ENCODE measurements at regions not wholly inside any gene's neighbourhood (a gene's known extent, or its start where the extent isn't known, plus 50 kb on each side); places are given as distances from the start of the nearest gene placed in this dataset.

DNA sequence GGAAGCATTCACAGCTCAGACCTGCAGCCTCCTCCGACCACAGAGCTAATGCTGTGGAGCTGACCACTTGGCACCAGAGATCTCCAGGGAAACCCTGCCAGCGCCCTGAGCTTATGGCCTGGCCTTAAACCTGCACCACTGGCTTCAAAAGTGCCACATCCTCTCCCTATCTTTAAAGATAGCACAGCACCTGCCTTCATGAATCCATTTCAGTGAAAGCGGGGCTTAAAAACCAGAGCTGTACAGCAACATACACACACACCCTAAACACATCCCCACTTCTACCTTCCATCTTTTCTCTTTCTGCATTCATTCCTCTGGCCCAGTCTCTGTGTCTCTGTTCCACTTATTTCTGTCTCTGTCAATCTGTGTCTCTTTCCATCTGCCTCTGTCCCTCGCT lies 59.8 kb upstream of the CCDC167 start:
- TF ChIP-seq, protein P1, sequence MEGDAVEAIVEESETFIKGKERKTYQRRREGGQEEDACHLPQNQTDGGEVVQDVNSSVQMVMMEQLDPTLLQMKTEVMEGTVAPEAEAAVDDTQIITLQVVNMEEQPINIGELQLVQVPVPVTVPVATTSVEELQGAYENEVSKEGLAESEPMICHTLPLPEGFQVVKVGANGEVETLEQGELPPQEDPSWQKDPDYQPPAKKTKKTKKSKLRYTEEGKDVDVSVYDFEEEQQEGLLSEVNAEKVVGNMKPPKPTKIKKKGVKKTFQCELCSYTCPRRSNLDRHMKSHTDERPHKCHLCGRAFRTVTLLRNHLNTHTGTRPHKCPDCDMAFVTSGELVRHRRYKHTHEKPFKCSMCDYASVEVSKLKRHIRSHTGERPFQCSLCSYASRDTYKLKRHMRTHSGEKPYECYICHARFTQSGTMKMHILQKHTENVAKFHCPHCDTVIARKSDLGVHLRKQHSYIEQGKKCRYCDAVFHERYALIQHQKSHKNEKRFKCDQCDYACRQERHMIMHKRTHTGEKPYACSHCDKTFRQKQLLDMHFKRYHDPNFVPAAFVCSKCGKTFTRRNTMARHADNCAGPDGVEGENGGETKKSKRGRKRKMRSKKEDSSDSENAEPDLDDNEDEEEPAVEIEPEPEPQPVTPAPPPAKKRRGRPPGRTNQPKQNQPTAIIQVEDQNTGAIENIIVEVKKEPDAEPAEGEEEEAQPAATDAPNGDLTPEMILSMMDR (IDR thresholded peaks at IDR 0.05): no peak
- Mint-ChIP-seq H3K4me1 (ENCODE audit: unreplicated experiment) (peaks cover 9% of the 10 kb centered on the region), H3K9me3 (ENCODE audit: unreplicated experiment) (peaks cover 5% of the 10 kb centered on the region), H3K27me3 (ENCODE audit: unreplicated experiment) (peaks cover 16% of the 10 kb centered on the region), H3K36me3 (ENCODE audit: unreplicated experiment) (no peaks in the 10 kb centered on the region), H3K27ac (ENCODE audit: unreplicated experiment) (no peak overlapping the region), H3K4me3 (ENCODE audit: unreplicated experiment) (no peak overlapping the region)
- DNase-seq (ENCODE audit: extremely low spot score, unreplicated experiment): no peak

- H3K4me3 Mint-ChIP-seq (ENCODE audit: unreplicated experiment): no peak overlapping the region
- H3K4me1 Mint-ChIP-seq (ENCODE audit: unreplicated experiment): peaks cover 14% of the 10 kb centered on the region
- no peak for DNase-seq (ENCODE audit: extremely low spot score, unreplicated experiment)
- peaks cover 16% of the 10 kb centered on the region for H3K27me3 Mint-ChIP-seq (ENCODE audit: unreplicated experiment)
- peaks cover 5% of the 10 kb centered on the region for H3K9me3 Mint-ChIP-seq (ENCODE audit: unreplicated experiment)
- no peaks in the 10 kb centered on the region for H3K36me3 Mint-ChIP-seq (ENCODE audit: unreplicated experiment)
- no peak overlapping the region for H3K27ac Mint-ChIP-seq (ENCODE audit: unreplicated experiment)
- TF ChIP-seq, protein P1 (IDR thresholded peaks at IDR 0.05): no peak
Measured at GRCh38 chr6:37559050-37559449, 59.4 kb upstream of the CCDC167 start.

- Mint-ChIP-seq H3K9me3 (ENCODE audit: unreplicated experiment) (peaks cover 5% of the 10 kb centered on the region), H3K27ac (ENCODE audit: unreplicated experiment) (no peak overlapping the region), H3K4me3 (ENCODE audit: unreplicated experiment) (no peak overlapping the region), H3K27me3 (ENCODE audit: unreplicated experiment) (peaks cover 16% of the 10 kb centered on the region), H3K36me3 (ENCODE audit: unreplicated experiment) (no peaks in the 10 kb centered on the region), H3K4me1 (ENCODE audit: unreplicated experiment) (peaks cover 18% of the 10 kb centered on the region)
- DNase-seq (ENCODE audit: extremely low spot score, unreplicated experiment): no peak
- TF ChIP-seq, protein P1 (IDR thresholded peaks at IDR 0.05): no peak
Measured at GRCh38 chr6:37558646-37559045, 59.0 kb upstream of the CCDC167 start.

DNA sequence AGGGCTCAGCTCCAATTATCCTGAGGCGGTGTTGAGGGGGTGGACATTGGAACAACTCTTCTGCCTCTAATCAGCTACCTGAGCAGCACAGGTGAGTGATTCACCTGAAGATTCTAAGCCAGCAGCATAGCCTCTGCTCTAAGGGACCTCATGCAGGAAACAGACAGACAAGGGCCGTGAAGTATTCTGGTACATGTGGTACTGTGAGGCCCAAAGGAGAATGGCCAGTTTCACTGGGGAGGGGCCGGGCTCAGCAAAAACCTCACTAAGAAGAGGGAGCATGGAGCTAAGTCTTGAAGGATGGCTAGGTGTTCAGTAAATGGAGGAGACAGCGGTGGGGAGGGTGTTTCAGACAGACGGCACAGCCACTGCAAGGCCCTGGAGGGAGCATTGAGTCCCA lies 58.5 kb upstream of the CCDC167 start:
- Mint-ChIP-seq H3K27me3 (ENCODE audit: unreplicated experiment) (peaks cover 13% of the 10 kb centered on the region), H3K4me1 (ENCODE audit: unreplicated experiment) (peaks cover 22% of the 10 kb centered on the region), H3K4me3 (ENCODE audit: unreplicated experiment) (no peak overlapping the region), H3K27ac (ENCODE audit: unreplicated experiment) (no peak overlapping the region), H3K9me3 (ENCODE audit: unreplicated experiment) (peaks cover 5% of the 10 kb centered on the region), H3K36me3 (ENCODE audit: unreplicated experiment) (no peaks in the 10 kb centered on the region)
- DNase-seq (ENCODE audit: extremely low spot score, unreplicated experiment): no peak
- TF ChIP-seq, protein P1 (IDR thresholded peaks at IDR 0.05): no peak

- Mint-ChIP-seq H3K4me3 (ENCODE audit: unreplicated experiment) (no peak overlapping the region), H3K27me3 (ENCODE audit: unreplicated experiment) (peaks cover 13% of the 10 kb centered on the region), H3K36me3 (ENCODE audit: unreplicated experiment) (no peaks in the 10 kb centered on the region), H3K9me3 (ENCODE audit: unreplicated experiment) (peaks cover 5% of the 10 kb centered on the region), H3K27ac (ENCODE audit: unreplicated experiment) (no peak overlapping the region), H3K4me1 (ENCODE audit: unreplicated experiment) (peaks cover 22% of the 10 kb centered on the region)
- TF ChIP-seq, protein P1 (IDR thresholded peaks at IDR 0.05): no peak
- DNase-seq (ENCODE audit: extremely low spot score, unreplicated experiment): no peak
Measured at GRCh38 chr6:37557645-37558114, 58.0 kb upstream of the CCDC167 start.

Measured in osteocyte (in vitro differentiated cells).